ENCODE measurements at regions not wholly inside any gene's neighbourhood (a gene's known extent, or its start where the extent isn't known, plus 50 kb on each side); places are given as distances from the start of the nearest gene placed in this dataset.

DNA sequence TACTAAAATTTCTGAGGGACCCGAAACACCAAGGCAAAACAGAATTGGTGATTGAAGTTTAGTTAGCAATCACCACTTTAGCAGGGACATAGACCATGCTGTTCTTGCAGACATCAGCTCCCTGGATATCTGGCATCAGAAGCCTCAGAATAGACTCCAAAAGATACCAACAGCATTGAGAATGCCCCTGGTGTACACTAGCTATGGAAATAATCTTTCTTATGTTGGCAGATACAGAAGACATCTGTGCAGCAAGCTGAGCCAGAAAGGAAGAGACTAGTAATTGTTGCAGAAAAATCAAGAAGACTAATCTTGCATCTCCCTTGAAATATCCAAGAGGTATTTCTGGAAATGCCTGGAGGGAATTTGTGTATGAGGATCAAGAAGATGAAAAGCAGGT lies 521.6 kb downstream of the TRHDE start:
- no peak overlapping the region for H3K27ac Mint-ChIP-seq (ENCODE audit: unreplicated experiment)
- no peaks in the 10 kb centered on the region for H3K36me3 Mint-ChIP-seq (ENCODE audit: unreplicated experiment)
- no peaks in the 10 kb centered on the region for H3K4me1 Mint-ChIP-seq (ENCODE audit: unreplicated experiment)
- peaks cover 35% of the 10 kb centered on the region for H3K9me3 Mint-ChIP-seq (ENCODE audit: unreplicated experiment)
- H3K27me3 Mint-ChIP-seq (ENCODE audit: unreplicated experiment): no peaks in the 10 kb centered on the region
- H3K4me3 Mint-ChIP-seq (ENCODE audit: unreplicated experiment): no peak overlapping the region
- TF ChIP-seq, protein P1, sequence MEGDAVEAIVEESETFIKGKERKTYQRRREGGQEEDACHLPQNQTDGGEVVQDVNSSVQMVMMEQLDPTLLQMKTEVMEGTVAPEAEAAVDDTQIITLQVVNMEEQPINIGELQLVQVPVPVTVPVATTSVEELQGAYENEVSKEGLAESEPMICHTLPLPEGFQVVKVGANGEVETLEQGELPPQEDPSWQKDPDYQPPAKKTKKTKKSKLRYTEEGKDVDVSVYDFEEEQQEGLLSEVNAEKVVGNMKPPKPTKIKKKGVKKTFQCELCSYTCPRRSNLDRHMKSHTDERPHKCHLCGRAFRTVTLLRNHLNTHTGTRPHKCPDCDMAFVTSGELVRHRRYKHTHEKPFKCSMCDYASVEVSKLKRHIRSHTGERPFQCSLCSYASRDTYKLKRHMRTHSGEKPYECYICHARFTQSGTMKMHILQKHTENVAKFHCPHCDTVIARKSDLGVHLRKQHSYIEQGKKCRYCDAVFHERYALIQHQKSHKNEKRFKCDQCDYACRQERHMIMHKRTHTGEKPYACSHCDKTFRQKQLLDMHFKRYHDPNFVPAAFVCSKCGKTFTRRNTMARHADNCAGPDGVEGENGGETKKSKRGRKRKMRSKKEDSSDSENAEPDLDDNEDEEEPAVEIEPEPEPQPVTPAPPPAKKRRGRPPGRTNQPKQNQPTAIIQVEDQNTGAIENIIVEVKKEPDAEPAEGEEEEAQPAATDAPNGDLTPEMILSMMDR (IDR thresholded peaks at IDR 0.05): no peak
- no peak for DNase-seq (ENCODE audit: extremely low spot score, unreplicated experiment)

DNA sequence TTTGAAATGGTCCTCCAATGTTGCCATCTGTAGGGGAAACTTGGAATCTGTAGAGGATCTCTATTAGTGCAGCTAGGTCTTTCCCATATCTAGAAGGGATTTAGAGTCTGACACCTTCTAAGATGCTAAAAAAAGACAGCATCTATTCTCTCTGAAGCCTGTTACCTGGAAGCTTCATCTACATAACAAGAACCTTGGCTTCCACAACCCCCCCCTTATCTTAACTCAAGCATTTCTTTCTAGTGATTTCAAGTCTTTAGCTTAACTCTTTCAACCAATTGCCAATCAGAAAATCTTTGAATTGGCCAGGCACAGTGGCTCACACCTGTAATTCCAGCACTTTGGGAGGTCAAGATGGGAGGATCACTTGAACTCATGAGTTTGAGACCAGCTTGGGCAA lies 543.3 kb downstream of the TRHDE start:
- DNase-seq (ENCODE audit: extremely low spot score, unreplicated experiment): no peak
- no peaks in the 10 kb centered on the region for H3K4me1 Mint-ChIP-seq (ENCODE audit: unreplicated experiment)
- no peaks in the 10 kb centered on the region for H3K36me3 Mint-ChIP-seq (ENCODE audit: unreplicated experiment)
- no peak overlapping the region for H3K4me3 Mint-ChIP-seq (ENCODE audit: unreplicated experiment)
- H3K27me3 Mint-ChIP-seq (ENCODE audit: unreplicated experiment): no peaks in the 10 kb centered on the region
- H3K27ac Mint-ChIP-seq (ENCODE audit: unreplicated experiment): no peak overlapping the region
- H3K9me3 Mint-ChIP-seq (ENCODE audit: unreplicated experiment): peaks cover 67% of the 10 kb centered on the region
- TF ChIP-seq, protein P1 (IDR thresholded peaks at IDR 0.05): no peak

DNA sequence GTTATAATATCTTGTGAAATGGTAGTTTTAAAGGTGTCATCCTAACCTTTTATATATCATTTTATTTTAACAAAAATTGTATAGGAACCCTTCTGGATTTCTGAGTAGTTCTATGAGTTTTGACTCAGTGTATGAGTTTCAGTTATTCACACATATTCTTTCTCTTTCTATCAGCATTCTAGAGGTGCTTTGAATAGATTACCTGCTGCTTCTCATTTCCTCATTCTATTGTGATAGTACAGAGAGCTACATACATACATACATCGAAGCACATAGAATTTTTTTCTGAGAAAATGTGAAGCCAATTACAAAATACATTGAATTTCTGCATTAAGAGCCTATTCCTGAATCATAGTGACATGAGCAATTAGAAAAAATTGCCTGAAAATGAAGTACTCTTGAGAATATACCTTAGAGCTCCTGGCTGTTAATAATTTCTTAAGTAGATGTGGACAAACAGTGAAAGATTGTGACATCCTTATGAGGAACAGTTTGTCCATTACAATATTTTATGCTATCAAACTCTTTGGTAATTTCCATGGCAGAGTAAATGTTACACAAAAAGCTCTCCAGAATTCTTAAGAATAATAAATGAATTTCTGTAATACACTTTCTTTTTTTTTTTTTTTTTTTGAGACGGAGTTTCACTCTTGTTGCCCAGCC lies 556.6 kb downstream of the TRHDE start:
- no peaks in the 10 kb centered on the region for H3K4me1 Mint-ChIP-seq (ENCODE audit: unreplicated experiment)
- TF ChIP-seq, protein P1 (IDR thresholded peaks at IDR 0.05): no peak
- H3K4me3 Mint-ChIP-seq (ENCODE audit: unreplicated experiment): no peak overlapping the region
- H3K27ac Mint-ChIP-seq (ENCODE audit: unreplicated experiment): no peak overlapping the region
- no peaks in the 10 kb centered on the region for H3K36me3 Mint-ChIP-seq (ENCODE audit: unreplicated experiment)
- peaks cover 27% of the 10 kb centered on the region for H3K9me3 Mint-ChIP-seq (ENCODE audit: unreplicated experiment)
- no peaks in the 10 kb centered on the region for H3K27me3 Mint-ChIP-seq (ENCODE audit: unreplicated experiment)
- no peak for DNase-seq (ENCODE audit: extremely low spot score, unreplicated experiment)

DNA sequence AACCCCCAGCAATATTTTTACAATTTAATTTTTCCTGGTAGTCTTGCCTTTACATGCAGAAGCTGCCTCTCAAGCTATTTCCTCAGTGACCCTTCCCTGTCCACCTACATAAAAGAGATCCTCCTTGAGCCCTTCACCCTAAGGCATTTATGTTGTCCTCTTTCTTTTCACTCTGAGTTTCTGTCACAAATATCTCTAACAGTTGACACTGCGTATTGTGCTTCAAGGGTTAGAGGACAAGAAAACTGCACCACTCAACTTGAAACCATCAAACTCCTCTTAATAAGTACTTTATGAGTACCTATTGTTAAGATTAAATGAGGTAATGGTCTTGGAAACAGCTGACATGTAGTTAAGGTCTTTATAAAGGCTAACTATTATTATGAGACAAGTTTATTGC lies 557.7 kb downstream of the TRHDE start:
- Mint-ChIP-seq H3K27ac (ENCODE audit: unreplicated experiment) (no peak overlapping the region), H3K4me3 (ENCODE audit: unreplicated experiment) (no peak overlapping the region), H3K27me3 (ENCODE audit: unreplicated experiment) (no peaks in the 10 kb centered on the region), H3K9me3 (ENCODE audit: unreplicated experiment) (peaks cover 26% of the 10 kb centered on the region), H3K36me3 (ENCODE audit: unreplicated experiment) (no peaks in the 10 kb centered on the region), H3K4me1 (ENCODE audit: unreplicated experiment) (no peaks in the 10 kb centered on the region)
- DNase-seq (ENCODE audit: extremely low spot score, unreplicated experiment): no peak
- TF ChIP-seq, protein P1 (IDR thresholded peaks at IDR 0.05): no peak

DNA sequence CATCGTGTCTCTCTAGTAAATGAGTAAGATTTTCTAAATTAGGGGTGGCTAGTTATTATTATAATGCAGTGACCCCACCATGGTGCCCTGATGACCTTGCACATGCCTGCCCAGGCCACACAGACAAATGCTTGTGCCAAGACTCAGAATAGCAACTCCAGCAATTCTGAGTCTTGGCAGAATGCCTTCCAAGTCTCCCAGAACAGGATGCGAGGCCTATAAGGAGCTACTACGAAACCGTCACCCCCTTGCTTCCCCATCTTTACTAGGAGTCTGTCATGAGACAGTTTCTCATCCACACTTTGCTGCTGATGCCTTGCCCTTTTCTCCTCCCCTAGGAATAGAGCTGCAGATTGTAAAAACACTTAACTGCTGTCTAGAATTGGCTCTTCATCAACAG lies 559.9 kb downstream of the TRHDE start:
- no peaks in the 10 kb centered on the region for H3K36me3 Mint-ChIP-seq (ENCODE audit: unreplicated experiment)
- no peaks in the 10 kb centered on the region for H3K27me3 Mint-ChIP-seq (ENCODE audit: unreplicated experiment)
- peaks cover 11% of the 10 kb centered on the region for H3K9me3 Mint-ChIP-seq (ENCODE audit: unreplicated experiment)

More for the DNA sequence above, 559.9 kb downstream of the TRHDE start:
- Mint-ChIP-seq H3K4me1 (ENCODE audit: unreplicated experiment) (no peaks in the 10 kb centered on the region), H3K4me3 (ENCODE audit: unreplicated experiment) (no peak overlapping the region), H3K27ac (ENCODE audit: unreplicated experiment) (no peak overlapping the region)
- DNase-seq (ENCODE audit: extremely low spot score, unreplicated experiment): no peak
- TF ChIP-seq, protein P1 (IDR thresholded peaks at IDR 0.05): no peak
